ENCODE measurements at regions not wholly inside any gene's neighbourhood (a gene's known extent, or its start where the extent isn't known, plus 50 kb on each side); places are given as distances from the start of the nearest gene placed in this dataset.

DNA sequence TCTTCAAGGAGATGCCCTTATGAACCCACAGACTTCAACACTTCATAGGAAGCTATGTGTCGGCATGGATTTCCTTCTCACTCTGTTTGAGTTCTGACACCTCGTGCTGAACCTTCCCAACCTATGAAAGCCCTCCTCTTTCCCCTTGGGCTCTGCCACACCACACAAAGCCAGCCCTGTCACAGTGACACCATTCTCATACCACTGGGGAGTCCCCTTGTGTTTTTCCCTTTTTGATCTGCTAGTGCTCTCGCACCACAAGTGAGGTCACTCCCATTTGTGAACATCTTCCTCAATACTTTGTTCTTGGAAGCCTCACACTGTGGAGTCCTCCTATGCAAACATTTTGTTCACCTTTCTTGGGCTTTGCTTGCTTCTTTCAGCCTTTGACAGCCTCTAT, 264.6 kb upstream of the ALG10 start (continued):
- TF ChIP-seq, protein P1, sequence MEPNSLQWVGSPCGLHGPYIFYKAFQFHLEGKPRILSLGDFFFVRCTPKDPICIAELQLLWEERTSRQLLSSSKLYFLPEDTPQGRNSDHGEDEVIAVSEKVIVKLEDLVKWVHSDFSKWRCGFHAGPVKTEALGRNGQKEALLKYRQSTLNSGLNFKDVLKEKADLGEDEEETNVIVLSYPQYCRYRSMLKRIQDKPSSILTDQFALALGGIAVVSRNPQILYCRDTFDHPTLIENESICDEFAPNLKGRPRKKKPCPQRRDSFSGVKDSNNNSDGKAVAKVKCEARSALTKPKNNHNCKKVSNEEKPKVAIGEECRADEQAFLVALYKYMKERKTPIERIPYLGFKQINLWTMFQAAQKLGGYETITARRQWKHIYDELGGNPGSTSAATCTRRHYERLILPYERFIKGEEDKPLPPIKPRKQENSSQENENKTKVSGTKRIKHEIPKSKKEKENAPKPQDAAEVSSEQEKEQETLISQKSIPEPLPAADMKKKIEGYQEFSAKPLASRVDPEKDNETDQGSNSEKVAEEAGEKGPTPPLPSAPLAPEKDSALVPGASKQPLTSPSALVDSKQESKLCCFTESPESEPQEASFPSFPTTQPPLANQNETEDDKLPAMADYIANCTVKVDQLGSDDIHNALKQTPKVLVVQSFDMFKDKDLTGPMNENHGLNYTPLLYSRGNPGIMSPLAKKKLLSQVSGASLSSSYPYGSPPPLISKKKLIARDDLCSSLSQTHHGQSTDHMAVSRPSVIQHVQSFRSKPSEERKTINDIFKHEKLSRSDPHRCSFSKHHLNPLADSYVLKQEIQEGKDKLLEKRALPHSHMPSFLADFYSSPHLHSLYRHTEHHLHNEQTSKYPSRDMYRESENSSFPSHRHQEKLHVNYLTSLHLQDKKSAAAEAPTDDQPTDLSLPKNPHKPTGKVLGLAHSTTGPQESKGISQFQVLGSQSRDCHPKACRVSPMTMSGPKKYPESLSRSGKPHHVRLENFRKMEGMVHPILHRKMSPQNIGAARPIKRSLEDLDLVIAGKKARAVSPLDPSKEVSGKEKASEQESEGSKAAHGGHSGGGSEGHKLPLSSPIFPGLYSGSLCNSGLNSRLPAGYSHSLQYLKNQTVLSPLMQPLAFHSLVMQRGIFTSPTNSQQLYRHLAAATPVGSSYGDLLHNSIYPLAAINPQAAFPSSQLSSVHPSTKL (CRISPR knock-in tag; IDR thresholded peaks at IDR 0.05), result no peak
- no peak for TF ChIP-seq SOX5 (CRISPR knock-in tag; IDR thresholded peaks at IDR 0.05; ENCODE audit: borderline replicate concordance)

DNA sequence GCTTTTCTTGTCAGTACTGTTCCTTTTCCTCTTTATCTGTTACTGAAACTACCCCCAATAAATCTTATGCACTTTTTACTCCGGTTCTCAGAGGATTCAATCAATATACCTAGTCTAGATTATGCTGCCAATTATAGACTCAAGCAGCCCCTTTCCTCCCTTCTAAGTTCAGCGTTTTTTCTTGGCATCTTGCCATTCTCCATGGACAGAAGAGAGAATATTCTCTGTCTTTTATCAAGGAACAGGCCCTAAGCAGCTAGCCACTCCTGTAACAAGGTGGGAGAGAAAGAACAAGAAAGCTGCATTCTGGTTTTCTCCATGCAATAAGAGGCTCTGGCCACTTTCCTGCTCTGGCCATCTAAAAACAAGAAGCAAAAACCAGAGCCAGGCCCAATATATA, 263.0 kb upstream of the ALG10 start:
- Histone ChIP-seq H3K27me3 (ENCODE audit: control insufficient read depth in 1 of 2, insufficient read depth in 2 of 2, low read length in 2 of 2) (no peaks in the 10 kb centered on the region), H3K9ac (ENCODE audit: insufficient read depth, low read depth, low read length) (no peak overlapping the region), H4K20me1 (ENCODE audit: insufficient read depth, low read length) (no peaks in the 10 kb centered on the region), H3K27ac (ENCODE audit: extremely low read length, insufficient read depth, low read length) (no peak overlapping the region), H3K79me2 (ENCODE audit: insufficient read depth, low read length) (no peaks in the 10 kb centered on the region), H3K4me2 (ENCODE audit: low read depth, low read length) (no peak overlapping the region), H3K4me3 (replicated peaks in 1 of 3; ENCODE audit: insufficient read depth in 1 of 3, low read depth in 2 of 3, low read length in 3 of 3) (no peak overlapping the region), H2AFZ (ENCODE audit: low read length) (no peak overlapping the region), H3K36me3 (replicated peaks in 1 of 2; ENCODE audit: control insufficient read depth in 1 of 2, insufficient read depth in 2 of 2, low read length in 2 of 2) (no peaks in the 10 kb centered on the region), H3K9me3 (ENCODE audit: low read length) (peaks cover 24% of the 10 kb centered on the region), H3K4me1 (ENCODE audit: insufficient read depth, low read length) (no peaks in the 10 kb centered on the region)
- FAIRE-seq, result no peak
- 0% methylated on average over 2 of the region's 2 CpGs for WGBS (ENCODE audit: low lambda C conversion rate)
- CTCF ChIA-PET (ENCODE audit: low intra/inter-chr PET ratio, low total read pairs), result no interaction called here
- intact Hi-C loops (cut with micrococcal nuclease; ENCODE audit: unreplicated experiment), result no loop called here
- no peak for DNase-seq (ENCODE audit: low spot score)
- POLR2A ChIA-PET, result no interaction called here
- BruUV-seq (replicated peaks), result no TSS peak
- in situ Hi-C loops (cut with HindIII; ENCODE audit: extremely low pct_ligation_motif_present, low pct_unique_long_range_greater_than_20kb), result no loop called here
- no peak for TF ChIP-seq NFYB (CRISPR knock-in tag; IDR thresholded peaks at IDR 0.05)
- TF ChIP-seq, protein P2, sequence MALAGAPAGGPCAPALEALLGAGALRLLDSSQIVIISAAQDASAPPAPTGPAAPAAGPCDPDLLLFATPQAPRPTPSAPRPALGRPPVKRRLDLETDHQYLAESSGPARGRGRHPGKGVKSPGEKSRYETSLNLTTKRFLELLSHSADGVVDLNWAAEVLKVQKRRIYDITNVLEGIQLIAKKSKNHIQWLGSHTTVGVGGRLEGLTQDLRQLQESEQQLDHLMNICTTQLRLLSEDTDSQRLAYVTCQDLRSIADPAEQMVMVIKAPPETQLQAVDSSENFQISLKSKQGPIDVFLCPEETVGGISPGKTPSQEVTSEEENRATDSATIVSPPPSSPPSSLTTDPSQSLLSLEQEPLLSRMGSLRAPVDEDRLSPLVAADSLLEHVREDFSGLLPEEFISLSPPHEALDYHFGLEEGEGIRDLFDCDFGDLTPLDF (CRISPR knock-in tag; IDR thresholded peaks at IDR 0.05), result no peak
- no peak for TF ChIP-seq SRSF1 (optimal IDR thresholded peaks at IDR 0.05; ENCODE audit: low read depth, low read length)
- TF ChIP-seq HOXA7 (CRISPR knock-in tag; IDR thresholded peaks at IDR 0.05), result no peak
- TF ChIP-seq ZNF782 (CRISPR knock-in tag; IDR thresholded peaks at IDR 0.05; ENCODE audit: borderline replicate concordance), result no peak
- TF ChIP-seq FOXP1 (IDR thresholded peaks at IDR 0.05), result no peak
- no peak for TF ChIP-seq FOXP1 (CRISPR knock-in tag; IDR thresholded peaks at IDR 0.05)
- no peak for TF ChIP-seq ZNF549 (CRISPR knock-in tag; IDR thresholded peaks at IDR 0.05)
- no peak for TF ChIP-seq SKI (IDR thresholded peaks at IDR 0.05; ENCODE audit: partially characterized antibody)
- TF ChIP-seq, protein P3, sequence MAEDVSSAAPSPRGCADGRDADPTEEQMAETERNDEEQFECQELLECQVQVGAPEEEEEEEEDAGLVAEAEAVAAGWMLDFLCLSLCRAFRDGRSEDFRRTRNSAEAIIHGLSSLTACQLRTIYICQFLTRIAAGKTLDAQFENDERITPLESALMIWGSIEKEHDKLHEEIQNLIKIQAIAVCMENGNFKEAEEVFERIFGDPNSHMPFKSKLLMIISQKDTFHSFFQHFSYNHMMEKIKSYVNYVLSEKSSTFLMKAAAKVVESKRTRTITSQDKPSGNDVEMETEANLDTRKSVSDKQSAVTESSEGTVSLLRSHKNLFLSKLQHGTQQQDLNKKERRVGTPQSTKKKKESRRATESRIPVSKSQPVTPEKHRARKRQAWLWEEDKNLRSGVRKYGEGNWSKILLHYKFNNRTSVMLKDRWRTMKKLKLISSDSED (CRISPR knock-in tag; IDR thresholded peaks at IDR 0.05), result no peak
- TF ChIP-seq MAFF (IDR thresholded peaks at IDR 0.05; ENCODE audit: low read depth, low read length), result no peak
- no peak for TF ChIP-seq ZNF652 (CRISPR knock-in tag; IDR thresholded peaks at IDR 0.05; ENCODE audit: borderline replicate concordance, low read depth)
- no peak for TF ChIP-seq ZBTB8A (CRISPR knock-in tag; IDR thresholded peaks at IDR 0.05; ENCODE audit: borderline replicate concordance, low read depth)
- TF ChIP-seq ZNF644 (CRISPR knock-in tag; IDR thresholded peaks at IDR 0.05; ENCODE audit: low read depth), result no peak
- TF ChIP-seq ZNF10 (CRISPR knock-in tag; IDR thresholded peaks at IDR 0.05; ENCODE audit: borderline replicate concordance, low read depth), result no peak
- no peak for TF ChIP-seq NFKBIZ (CRISPR knock-in tag; IDR thresholded peaks at IDR 0.05)
- no peak for TF ChIP-seq NR1H2 (CRISPR knock-in tag; IDR thresholded peaks at IDR 0.05; ENCODE audit: borderline replicate concordance, low read depth)
- no peak for ATAC-seq

All from HepG2 (cell line).